ENCODE measurements at regions not wholly inside any gene's neighbourhood (a gene's known extent, or its start where the extent isn't known, plus 50 kb on each side); places are given as distances from the start of the nearest gene placed in this dataset.
A peak's percentile ranks its signal among the peaks of the same experiment; 100 is the strongest.
"Not testable (repeated sequence)": the region's sequence is repeated elsewhere in the genome, so short reads cannot be mapped to it uniquely, and the experiment has no call there.

DNA sequence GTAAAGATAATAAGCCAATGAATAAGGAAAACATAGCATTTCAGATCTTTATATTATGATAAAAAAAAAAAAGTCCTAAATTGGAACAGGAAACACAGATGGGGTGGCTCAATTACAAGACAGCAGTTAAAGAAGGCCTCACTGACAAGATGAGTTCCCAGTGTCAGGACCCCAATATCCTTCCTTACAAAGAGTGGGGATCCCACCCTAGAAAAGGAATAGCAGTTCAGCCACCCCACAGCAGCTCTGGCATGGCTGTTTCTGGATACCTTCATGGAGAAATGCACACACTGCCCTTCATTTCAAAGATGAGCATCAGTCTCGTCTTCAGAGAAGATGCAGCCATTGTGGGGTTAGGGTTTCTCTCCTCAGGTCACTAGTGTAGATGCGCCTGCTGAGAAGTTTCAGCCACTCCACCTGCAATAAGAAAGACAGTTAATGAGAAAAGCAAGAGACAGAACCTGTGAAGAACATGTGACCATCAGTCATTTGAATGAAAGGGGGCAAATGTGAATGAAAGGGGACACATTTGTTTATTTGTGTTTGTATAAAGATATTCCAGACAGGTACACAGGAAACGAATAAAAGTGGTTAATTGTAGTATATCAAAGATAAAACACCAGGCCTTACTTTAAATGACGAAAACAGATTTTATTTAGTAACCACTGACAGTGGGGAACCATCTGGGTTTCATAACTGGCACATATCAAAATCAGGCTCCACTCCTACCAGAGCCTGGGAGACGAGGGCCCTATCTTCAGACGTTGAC lies 121.3 kb upstream of the PRSS16 start:
- H3K27ac ChIP-seq (ENCODE audit: low read length): no peak overlapping the region
- peaks cover 4% of the 10 kb centered on the region in 2 donors for H3K4me1 ChIP-seq (ENCODE audit: control insufficient read depth in 1 of 2, insufficient read depth in 2 of 2, low read length in 2 of 2)
- peak overlapping the region; percentile 53 to 54 for H3K4me3 ChIP-seq (ENCODE audit: low read depth in 1 of 2, low read length in 2 of 2)
- H3K36me3 ChIP-seq (ENCODE audit: control insufficient read depth in 1 of 2, insufficient read depth in 2 of 2, low read length in 2 of 2): no peaks in the 10 kb centered on the region
- no peaks in the 10 kb centered on the region for H3K9me3 ChIP-seq (ENCODE audit: control insufficient read depth in 1 of 2, low read length in 2 of 2)
- no peaks in the 10 kb centered on the region for H3K27me3 ChIP-seq (ENCODE audit: low read depth, low read length)

DNA sequence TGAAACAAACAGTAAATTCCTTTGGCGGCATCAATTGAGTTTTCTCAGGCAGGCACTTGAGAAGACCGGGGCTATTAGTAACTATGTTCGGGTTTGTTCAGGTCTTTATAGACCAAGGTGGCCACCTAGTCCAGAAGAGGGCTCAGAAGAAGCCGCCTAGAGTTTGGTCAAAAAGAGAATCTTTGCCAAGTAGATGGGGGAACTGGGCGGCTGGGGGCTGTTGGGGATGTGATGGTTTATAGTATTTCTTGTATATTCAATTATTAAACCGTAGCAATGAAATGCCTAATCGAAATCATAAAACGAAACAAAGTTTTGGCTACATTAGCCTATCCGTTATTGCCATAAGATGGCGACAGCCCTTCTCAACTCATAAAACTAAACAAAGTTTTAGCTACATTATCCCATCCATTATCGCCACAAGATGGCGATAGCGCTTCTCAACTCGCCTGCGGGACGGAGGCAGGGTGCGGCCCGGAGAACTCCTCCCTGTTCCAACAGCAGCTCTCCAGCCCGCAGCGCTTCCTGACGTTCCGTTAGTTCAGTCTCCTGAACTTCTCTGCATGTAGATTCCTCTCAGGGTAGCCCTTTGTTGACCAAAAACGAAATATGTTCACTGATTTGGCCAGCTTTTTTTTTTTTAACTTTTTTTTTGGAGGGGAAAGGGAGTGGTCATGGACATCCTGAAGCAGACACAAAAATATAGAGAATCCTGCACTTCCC lies 120.5 kb upstream of the PRSS16 start:
- H3K4me3 ChIP-seq (ENCODE audit: low read depth in 1 of 2, low read length in 2 of 2): peak overlapping the region; percentile 53 to 54
- H3K27ac ChIP-seq (ENCODE audit: low read length): no peak overlapping the region
- no peaks in the 10 kb centered on the region for H3K9me3 ChIP-seq (ENCODE audit: control insufficient read depth in 1 of 2, low read length in 2 of 2)
- H3K4me1 ChIP-seq (ENCODE audit: control insufficient read depth in 1 of 2, insufficient read depth in 2 of 2, low read length in 2 of 2): peaks cover 4 to 7% of the 10 kb centered on the region in 2 donors
- H3K36me3 ChIP-seq (ENCODE audit: control insufficient read depth in 1 of 2, insufficient read depth in 2 of 2, low read length in 2 of 2): no peaks in the 10 kb centered on the region
- H3K27me3 ChIP-seq (ENCODE audit: low read depth, low read length): no peaks in the 10 kb centered on the region

DNA sequence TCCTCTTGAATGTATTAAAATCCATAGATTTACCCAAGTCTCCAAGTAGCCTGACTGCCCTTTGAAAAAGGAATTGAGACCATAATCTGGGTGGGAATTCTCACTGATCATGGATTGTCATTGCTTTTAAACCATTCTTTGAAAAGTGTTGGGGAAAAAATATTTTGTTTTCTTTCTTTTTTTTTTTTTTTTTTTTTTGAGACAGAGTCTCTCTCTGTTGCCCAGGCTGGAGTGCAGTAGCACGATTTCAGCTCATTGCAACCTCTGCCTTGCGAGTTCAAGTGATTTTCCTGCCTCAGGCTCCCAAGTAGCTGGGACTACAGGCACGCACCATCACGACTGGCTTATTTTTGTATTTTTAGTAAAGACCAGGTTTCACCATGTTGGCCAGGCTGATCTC lies 119.6 kb upstream of the PRSS16 start:
- H3K27me3 ChIP-seq (ENCODE audit: low read depth, low read length); H3K27ac ChIP-seq (ENCODE audit: low read length); H3K4me3 ChIP-seq (ENCODE audit: low read depth in 1 of 2, low read length in 2 of 2); H3K36me3 ChIP-seq (ENCODE audit: control insufficient read depth in 1 of 2, insufficient read depth in 2 of 2, low read length in 2 of 2); H3K9me3 ChIP-seq (ENCODE audit: control insufficient read depth in 1 of 2, low read length in 2 of 2): not testable (repeated sequence)
- peaks cover 4 to 11% of the 10 kb centered on the region in 2 donors for H3K4me1 ChIP-seq (ENCODE audit: control insufficient read depth in 1 of 2, insufficient read depth in 2 of 2, low read length in 2 of 2)

DNA sequence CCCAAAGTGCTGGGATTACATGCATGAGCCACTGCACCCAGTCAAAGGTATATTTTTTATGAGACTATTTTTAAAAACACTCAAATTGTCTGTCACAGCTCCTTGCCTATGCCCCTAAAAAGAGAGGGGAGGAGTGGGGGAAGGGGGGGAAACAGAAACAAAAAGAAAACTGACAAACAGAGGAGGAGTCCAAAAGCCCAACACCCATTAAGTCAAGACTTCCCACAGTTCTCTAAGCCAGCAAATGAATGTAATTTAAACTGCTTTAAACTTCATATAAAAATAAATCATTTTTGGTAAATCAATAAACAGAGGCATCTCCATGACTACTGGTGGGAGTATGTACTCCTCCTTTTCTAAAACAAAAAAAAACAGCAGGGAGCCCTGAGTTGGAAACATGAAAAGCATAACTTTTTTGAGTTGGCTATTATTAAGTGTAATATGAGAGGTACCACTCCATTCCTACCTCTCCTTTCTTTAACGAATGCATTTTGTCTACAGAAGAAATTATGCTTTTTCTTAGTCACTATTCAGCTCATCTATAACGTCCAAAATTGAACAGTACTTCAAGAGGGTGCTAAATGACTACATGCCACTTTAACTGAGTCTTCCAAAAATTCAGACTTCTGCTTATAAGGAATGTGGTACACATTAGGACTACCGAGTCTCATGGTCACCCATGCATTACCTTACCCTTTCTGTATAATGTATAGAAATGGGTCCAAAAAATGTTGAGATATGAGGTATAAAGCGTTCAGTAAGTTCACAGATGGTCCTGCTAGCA lies 119.0 kb upstream of the PRSS16 start:
- Histone ChIP-seq H3K36me3 (ENCODE audit: control insufficient read depth in 1 of 2, insufficient read depth in 2 of 2, low read length in 2 of 2) (no peaks in the 10 kb centered on the region), H3K4me1 (ENCODE audit: control insufficient read depth in 1 of 2, insufficient read depth in 2 of 2, low read length in 2 of 2) (peaks cover 4 to 11% of the 10 kb centered on the region in 2 donors), H3K9me3 (ENCODE audit: control insufficient read depth in 1 of 2, low read length in 2 of 2) (no peaks in the 10 kb centered on the region), H3K27ac (ENCODE audit: low read length) (no peak overlapping the region), H3K4me3 (ENCODE audit: low read depth in 1 of 2, low read length in 2 of 2) (no peak overlapping the region), H3K27me3 (ENCODE audit: low read depth, low read length) (no peaks in the 10 kb centered on the region)

DNA sequence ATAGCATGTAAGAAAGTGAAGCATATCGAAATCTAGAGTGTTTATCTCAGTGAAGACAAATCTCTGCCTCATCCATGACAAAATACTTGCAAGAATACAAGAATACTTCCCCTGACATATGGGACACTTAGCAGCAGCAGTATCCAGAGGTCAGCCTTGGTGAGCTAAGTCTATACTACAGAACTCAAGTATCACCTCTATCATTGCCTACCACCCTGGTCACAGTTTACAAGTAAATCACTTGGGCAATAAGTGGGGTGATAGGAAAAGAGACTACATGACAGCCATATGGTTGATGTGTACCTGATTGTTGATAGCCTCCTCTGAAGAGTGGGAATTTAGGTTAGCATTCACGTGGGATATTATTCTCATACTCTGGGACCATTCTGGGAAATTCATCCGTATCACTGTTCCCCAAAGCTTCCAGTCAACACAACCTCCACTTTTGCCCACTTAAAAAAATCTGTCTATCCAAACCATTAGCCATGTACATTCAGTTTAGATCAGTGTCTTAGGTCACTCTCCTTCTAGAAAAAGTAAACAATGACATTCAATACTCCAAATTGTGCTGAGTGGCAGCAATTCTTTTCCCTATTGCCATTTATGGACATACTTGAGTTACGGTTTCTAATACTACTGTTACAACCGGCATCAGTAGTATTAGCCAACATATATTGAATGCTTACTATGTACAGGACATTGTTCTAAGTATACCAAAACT lies 118.2 kb upstream of the PRSS16 start:
- Histone ChIP-seq H3K27ac (ENCODE audit: low read length) (no peak overlapping the region), H3K4me1 (ENCODE audit: control insufficient read depth in 1 of 2, insufficient read depth in 2 of 2, low read length in 2 of 2) (peaks cover 9 to 11% of the 10 kb centered on the region in 2 donors), H3K36me3 (ENCODE audit: control insufficient read depth in 1 of 2, insufficient read depth in 2 of 2, low read length in 2 of 2) (no peaks in the 10 kb centered on the region), H3K4me3 (ENCODE audit: low read depth in 1 of 2, low read length in 2 of 2) (no peak overlapping the region), H3K9me3 (ENCODE audit: control insufficient read depth in 1 of 2, low read length in 2 of 2) (no peaks in the 10 kb centered on the region), H3K27me3 (ENCODE audit: low read depth, low read length) (no peaks in the 10 kb centered on the region)

DNA sequence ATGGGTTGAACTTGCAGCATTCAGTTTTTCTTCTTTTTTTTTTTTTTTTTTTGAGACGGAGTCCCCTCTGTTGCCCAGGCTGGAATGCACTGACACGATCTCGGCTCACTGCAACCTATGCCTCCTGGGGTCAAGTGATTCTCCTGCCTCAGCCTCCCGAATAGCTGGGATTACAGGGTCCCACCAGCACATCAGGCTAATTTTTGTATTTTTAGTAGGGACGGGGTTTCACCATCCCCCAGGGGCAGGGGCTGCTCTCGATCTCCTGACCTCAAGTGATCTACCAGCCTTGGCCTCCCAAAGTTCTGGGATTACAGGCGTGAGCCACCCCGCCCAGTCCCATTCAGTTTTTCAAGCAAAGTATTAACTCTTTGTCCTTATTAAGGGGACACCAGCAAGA lies 117.6 kb upstream of the PRSS16 start:
- H3K4me3 ChIP-seq (ENCODE audit: low read depth in 1 of 2, low read length in 2 of 2): no peak overlapping the region
- H3K27ac ChIP-seq (ENCODE audit: low read length): no peak overlapping the region
- H3K4me1 ChIP-seq (ENCODE audit: control insufficient read depth in 1 of 2, insufficient read depth in 2 of 2, low read length in 2 of 2): peaks cover 9 to 11% of the 10 kb centered on the region in 2 donors
- H3K36me3 ChIP-seq (ENCODE audit: control insufficient read depth in 1 of 2, insufficient read depth in 2 of 2, low read length in 2 of 2): no peaks in the 10 kb centered on the region
- no peaks in the 10 kb centered on the region for H3K27me3 ChIP-seq (ENCODE audit: low read depth, low read length)
- H3K9me3 ChIP-seq (ENCODE audit: control insufficient read depth in 1 of 2, low read length in 2 of 2): no peaks in the 10 kb centered on the region

DNA sequence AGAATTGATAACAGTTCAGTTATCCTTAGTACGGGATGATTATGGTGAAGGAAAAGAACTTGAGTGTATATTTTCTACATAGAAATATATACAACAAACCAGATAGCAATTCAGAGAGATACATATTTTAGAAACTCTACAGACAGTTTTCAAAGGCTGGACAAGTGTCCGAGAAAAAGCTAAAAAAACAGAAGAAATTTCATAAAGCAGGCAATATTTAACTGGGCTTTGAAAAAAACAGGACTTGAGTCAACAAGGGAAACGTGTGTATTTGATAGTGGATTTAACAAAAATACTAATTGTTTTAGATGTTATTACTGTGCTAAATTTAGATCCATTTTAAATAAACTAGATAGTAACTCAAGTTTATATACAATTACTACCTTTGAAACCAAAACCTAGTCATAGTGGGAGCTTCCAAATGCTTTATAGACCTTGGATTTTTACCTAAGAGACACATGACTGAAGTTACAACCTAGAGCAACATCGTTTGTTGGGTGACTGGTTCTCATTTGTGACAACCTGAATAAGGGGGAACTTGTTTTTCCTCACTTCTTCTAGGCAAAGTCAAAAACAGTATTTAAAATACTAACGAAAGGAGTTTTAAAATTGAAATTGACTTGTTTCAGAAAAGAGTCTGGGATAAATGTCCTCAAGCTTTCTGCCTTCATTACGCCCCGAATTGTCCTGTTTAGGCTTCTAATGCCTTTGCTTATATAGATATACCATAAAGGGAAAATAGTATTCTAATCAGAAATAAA lies 116.7 kb upstream of the PRSS16 start:
- no peaks in the 10 kb centered on the region for H3K27me3 ChIP-seq (ENCODE audit: low read depth, low read length)
- peak overlapping the region; percentile 64 to 68 for H3K4me3 ChIP-seq (ENCODE audit: low read depth in 1 of 2, low read length in 2 of 2)
- no peaks in the 10 kb centered on the region for H3K9me3 ChIP-seq (ENCODE audit: control insufficient read depth in 1 of 2, low read length in 2 of 2)
- peak overlapping the region; percentile 89 for H3K27ac ChIP-seq (ENCODE audit: low read length)
- H3K36me3 ChIP-seq (ENCODE audit: control insufficient read depth in 1 of 2, insufficient read depth in 2 of 2, low read length in 2 of 2): no peaks in the 10 kb centered on the region
- H3K4me1 ChIP-seq (ENCODE audit: control insufficient read depth in 1 of 2, insufficient read depth in 2 of 2, low read length in 2 of 2): peaks cover 9 to 11% of the 10 kb centered on the region in 2 donors

DNA sequence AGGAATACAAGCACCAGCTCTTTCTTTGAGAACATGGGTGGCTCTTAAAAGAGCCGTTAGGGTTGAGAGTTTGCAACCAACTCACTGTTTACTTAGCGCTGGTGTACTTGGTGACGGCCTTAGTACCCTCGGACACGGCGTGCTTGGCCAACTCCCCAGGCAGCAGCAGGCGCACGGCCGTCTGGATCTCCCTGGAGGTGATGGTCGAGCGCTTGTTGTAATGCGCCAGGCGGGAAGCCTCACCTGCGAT lies 115.3 kb upstream of the PRSS16 start:
- peak overlapping the region; percentile 89 for H3K27ac ChIP-seq (ENCODE audit: low read length)
- H3K9me3 ChIP-seq (ENCODE audit: control insufficient read depth in 1 of 2, low read length in 2 of 2); H3K27me3 ChIP-seq (ENCODE audit: low read depth, low read length); H3K4me1 ChIP-seq (ENCODE audit: control insufficient read depth in 1 of 2, insufficient read depth in 2 of 2, low read length in 2 of 2); H3K36me3 ChIP-seq (ENCODE audit: control insufficient read depth in 1 of 2, insufficient read depth in 2 of 2, low read length in 2 of 2): not testable (repeated sequence)
- H3K4me3 ChIP-seq (ENCODE audit: low read depth in 1 of 2, low read length in 2 of 2): peak overlapping the region; percentile 64 to 68

DNA sequence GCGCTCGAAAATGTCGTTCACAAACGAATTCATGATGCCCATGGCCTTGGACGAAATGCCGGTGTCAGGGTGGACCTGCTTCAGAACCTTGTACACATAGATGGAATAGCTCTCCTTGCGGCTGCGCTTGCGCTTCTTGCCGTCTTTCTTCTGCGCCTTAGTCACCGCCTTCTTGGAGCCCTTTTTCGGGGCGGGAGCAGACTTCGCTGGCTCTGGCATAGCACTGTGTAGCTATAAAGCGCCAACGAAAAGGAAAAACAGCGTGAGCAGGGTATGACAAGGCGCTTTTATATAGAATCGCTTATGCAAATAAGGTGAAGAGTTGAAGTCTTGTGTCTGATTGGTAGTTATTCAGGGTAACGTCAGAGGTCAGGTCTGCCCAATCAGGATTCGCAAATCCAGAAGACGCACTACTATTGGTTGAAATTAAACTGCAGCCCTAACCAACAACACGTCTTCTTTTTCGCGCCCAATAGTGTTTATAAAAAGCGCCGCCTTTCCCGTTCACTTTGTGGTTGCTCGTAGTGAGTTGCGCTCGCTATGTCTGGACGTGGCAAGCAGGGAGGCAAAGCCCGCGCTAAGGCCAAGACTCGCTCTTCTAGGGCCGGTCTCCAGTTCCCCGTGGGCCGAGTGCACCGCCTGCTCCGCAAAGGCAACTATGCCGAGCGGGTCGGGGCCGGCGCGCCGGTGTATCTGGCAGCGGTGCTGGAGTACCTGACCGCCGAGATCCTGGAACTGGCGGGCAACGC lies 114.8 kb upstream of the PRSS16 start:
- peak overlapping the region; percentile 64 to 68 for H3K4me3 ChIP-seq (ENCODE audit: low read depth in 1 of 2, low read length in 2 of 2)
- no peaks in the 10 kb centered on the region for H3K27me3 ChIP-seq (ENCODE audit: low read depth, low read length)
- H3K4me1 ChIP-seq (ENCODE audit: control insufficient read depth in 1 of 2, insufficient read depth in 2 of 2, low read length in 2 of 2): peaks cover 5 to 6% of the 10 kb centered on the region in 2 donors
- H3K27ac ChIP-seq (ENCODE audit: low read length): peak overlapping the region; percentile 89
- no peaks in the 10 kb centered on the region for H3K36me3 ChIP-seq (ENCODE audit: control insufficient read depth in 1 of 2, insufficient read depth in 2 of 2, low read length in 2 of 2)
- no peaks in the 10 kb centered on the region for H3K9me3 ChIP-seq (ENCODE audit: control insufficient read depth in 1 of 2, low read length in 2 of 2)
